ENCODE measurements at regions not wholly inside any gene's neighbourhood (a gene's known extent, or its start where the extent isn't known, plus 50 kb on each side); places are given as distances from the start of the nearest gene placed in this dataset.
"Not testable (repeated sequence)": the region's sequence is repeated elsewhere in the genome, so short reads cannot be mapped to it uniquely, and the experiment has no call there.

- peaks cover 0 to 37% (median 0%) of the 10 kb centered on the region in 4 donors for H3K27me3 ChIP-seq
- not testable (repeated sequence) for DNase-seq
Observed at GRCh38 chr6:161657-162056, 130.6 kb upstream of the DUSP22 start.

GRCh38 chr6:164720-165119, 127.6 kb upstream of the DUSP22 start:
- Histone ChIP-seq H3K9me3 (no peaks in the 10 kb centered on the region), H3K4me1 (no peaks in the 10 kb centered on the region), H3K27me3 (peaks cover 0 to 14% (median 0%) of the 10 kb centered on the region in 4 donors), H3K36me3 (no peaks in the 10 kb centered on the region), H3K27ac (no peak overlapping the region), H3K4me3 (no peak overlapping the region)
- 74 to 81% methylated on average over 7 of the region's 7 CpGs for WGBS, 2 donors
- no peak for TF ChIP-seq CTCF (IDR thresholded peaks at IDR 0.05)
- no peak for TF ChIP-seq POLR2A (IDR thresholded peaks at IDR 0.05)
- no peak for DNase-seq
- intact Hi-C loops (cut with DNase I) = no loop called here

More at GRCh38 chr6:161657-162056, 130.6 kb upstream of the DUSP22 start:
- H3K9me3 ChIP-seq; H3K4me1 ChIP-seq; H3K4me3 ChIP-seq; H3K36me3 ChIP-seq; H3K27ac ChIP-seq; intact Hi-C loops (cut with DNase I): not testable (repeated sequence)
- WGBS, 2 donors = 64 to 67% methylated on average over 2 of the region's 2 CpGs

GRCh38 chr6:165263-165662, 127.0 kb upstream of the DUSP22 start:
- Histone ChIP-seq H3K36me3 (no peaks in the 10 kb centered on the region), H3K27ac (no peak overlapping the region), H3K9me3 (no peaks in the 10 kb centered on the region), H3K4me3 (no peak overlapping the region), H3K27me3 (peaks cover 0 to 14% (median 0%) of the 10 kb centered on the region in 4 donors), H3K4me1 (no peaks in the 10 kb centered on the region)
- intact Hi-C loops (cut with DNase I) = no loop called here
- no peak for DNase-seq
- 70 to 79% methylated on average over 1 of the region's 1 CpG for WGBS, 2 donors
- no peak for TF ChIP-seq POLR2A (IDR thresholded peaks at IDR 0.05)
- TF ChIP-seq CTCF (IDR thresholded peaks at IDR 0.05) = no peak

GRCh38 chr6:165906-166305, 126.4 kb upstream of the DUSP22 start:
- H3K27me3 ChIP-seq = peaks cover 0 to 9% (median 0%) of the 10 kb centered on the region in 4 donors
- no peak overlapping the region for H3K27ac ChIP-seq
- H3K4me1 ChIP-seq = no peaks in the 10 kb centered on the region
- no peak for TF ChIP-seq CTCF (IDR thresholded peaks at IDR 0.05)
- H3K9me3 ChIP-seq = no peaks in the 10 kb centered on the region
- no peaks in the 10 kb centered on the region for H3K36me3 ChIP-seq
- DNase-seq = no peak
- no peak overlapping the region for H3K4me3 ChIP-seq
- intact Hi-C loops (cut with DNase I) = no loop called here

GRCh38 chr6:168865-169455, 123.3 kb upstream of the DUSP22 start:
- TF ChIP-seq CTCF (IDR thresholded peaks at IDR 0.05) (peak; percentile 39 to 60 (median 55)), POLR2A (IDR thresholded peaks at IDR 0.05) (no peak)
- DNase-seq = no peak

GRCh38 chr6:174036-174435, 118.3 kb upstream of the DUSP22 start:
- no peak for DNase-seq
- Histone ChIP-seq H3K4me1 (no peaks in the 10 kb centered on the region), H3K9me3 (no peaks in the 10 kb centered on the region), H3K27ac (no peak overlapping the region), H3K36me3 (no peaks in the 10 kb centered on the region), H3K4me3 (no peak overlapping the region), H3K27me3 (peaks cover 0 to 24% (median 0%) of the 10 kb centered on the region in 4 donors)
- WGBS, 2 donors = 79 to 80% methylated on average over 1 of the region's 1 CpG
- TF ChIP-seq POLR2A (IDR thresholded peaks at IDR 0.05) = no peak
- no peak for TF ChIP-seq CTCF (IDR thresholded peaks at IDR 0.05)
- intact Hi-C loops (cut with DNase I) = no loop called here

More at GRCh38 chr6:168865-169455, 123.3 kb upstream of the DUSP22 start:
- intact Hi-C loops (cut with DNase I) = no loop called here
- H3K27me3 ChIP-seq = peaks cover 0 to 20% (median 0%) of the 10 kb centered on the region in 4 donors
- no peak overlapping the region for H3K27ac ChIP-seq
- no peak overlapping the region for H3K4me3 ChIP-seq
- H3K9me3 ChIP-seq = no peaks in the 10 kb centered on the region
- WGBS, 2 donors = 30 to 32% methylated on average over 3 of the region's 3 CpGs
- H3K36me3 ChIP-seq = no peaks in the 10 kb centered on the region
- H3K4me1 ChIP-seq = no peaks in the 10 kb centered on the region
